Astrocyte of the spinal cord (primary cell): ENCODE measurements at regions not wholly inside any gene's neighbourhood (a gene's known extent, or its start where the extent isn't known, plus 50 kb on each side); places are given as distances from the start of the nearest gene placed in this dataset.
A peak's percentile ranks its signal among the peaks of the same experiment; 100 is the strongest.
"Not testable (repeated sequence)": the region's sequence is repeated elsewhere in the genome, so short reads cannot be mapped to it uniquely, and the experiment has no call there.

Experiments
- DNase-seq: peaks from one replicate; pipeline ENCODE4 v3.0.0; 2011; ENCODE audit warnings: low read depth, low spot score
- H3K4me3 ChIP-seq: 2 replicates; pipeline ENCODE4 v1.5.1; 2011; ENCODE audit warnings: low read depth, mild to moderate bottlenecking, low read length, moderate library complexity
- in situ Hi-C: cut with HindIII; loops from 2 replicates; pipeline ENCODE4 v1.10.0; 2017; ENCODE audit warnings: low sequenced_read_pairs
- TF ChIP-seq, protein P1 (sequence below): IDR thresholded peaks from 2 replicates; pipeline ENCODE4 v1.5.1; 2012; ENCODE audit warnings: low read depth, mild to moderate bottlenecking, low read length, inconsistent platforms

DNA sequence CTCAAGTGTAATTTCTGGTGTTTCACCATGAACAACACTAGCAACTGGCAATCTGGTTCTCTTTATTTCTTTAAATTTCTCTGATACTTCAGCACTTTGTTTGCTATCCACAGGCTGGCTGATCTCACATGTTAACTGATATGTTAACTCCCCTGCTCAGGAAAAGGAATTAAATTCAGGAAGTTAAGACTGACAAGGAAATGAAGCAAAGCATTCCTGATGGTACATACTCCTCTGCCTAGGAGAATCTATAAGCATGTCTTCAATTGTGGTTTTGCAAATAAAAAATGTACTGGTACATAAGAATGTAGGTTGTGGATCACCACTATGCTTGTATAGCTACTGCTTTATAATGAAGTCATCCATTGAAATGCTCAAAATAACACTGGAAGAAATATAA lies 1119.2 kb upstream of the INTU start:
- in situ Hi-C loops: no loop called here
- H3K4me3 ChIP-seq: no peak overlapping the region
- TF ChIP-seq, protein P1, sequence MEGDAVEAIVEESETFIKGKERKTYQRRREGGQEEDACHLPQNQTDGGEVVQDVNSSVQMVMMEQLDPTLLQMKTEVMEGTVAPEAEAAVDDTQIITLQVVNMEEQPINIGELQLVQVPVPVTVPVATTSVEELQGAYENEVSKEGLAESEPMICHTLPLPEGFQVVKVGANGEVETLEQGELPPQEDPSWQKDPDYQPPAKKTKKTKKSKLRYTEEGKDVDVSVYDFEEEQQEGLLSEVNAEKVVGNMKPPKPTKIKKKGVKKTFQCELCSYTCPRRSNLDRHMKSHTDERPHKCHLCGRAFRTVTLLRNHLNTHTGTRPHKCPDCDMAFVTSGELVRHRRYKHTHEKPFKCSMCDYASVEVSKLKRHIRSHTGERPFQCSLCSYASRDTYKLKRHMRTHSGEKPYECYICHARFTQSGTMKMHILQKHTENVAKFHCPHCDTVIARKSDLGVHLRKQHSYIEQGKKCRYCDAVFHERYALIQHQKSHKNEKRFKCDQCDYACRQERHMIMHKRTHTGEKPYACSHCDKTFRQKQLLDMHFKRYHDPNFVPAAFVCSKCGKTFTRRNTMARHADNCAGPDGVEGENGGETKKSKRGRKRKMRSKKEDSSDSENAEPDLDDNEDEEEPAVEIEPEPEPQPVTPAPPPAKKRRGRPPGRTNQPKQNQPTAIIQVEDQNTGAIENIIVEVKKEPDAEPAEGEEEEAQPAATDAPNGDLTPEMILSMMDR: no peak
- DNase-seq: no peak

DNA sequence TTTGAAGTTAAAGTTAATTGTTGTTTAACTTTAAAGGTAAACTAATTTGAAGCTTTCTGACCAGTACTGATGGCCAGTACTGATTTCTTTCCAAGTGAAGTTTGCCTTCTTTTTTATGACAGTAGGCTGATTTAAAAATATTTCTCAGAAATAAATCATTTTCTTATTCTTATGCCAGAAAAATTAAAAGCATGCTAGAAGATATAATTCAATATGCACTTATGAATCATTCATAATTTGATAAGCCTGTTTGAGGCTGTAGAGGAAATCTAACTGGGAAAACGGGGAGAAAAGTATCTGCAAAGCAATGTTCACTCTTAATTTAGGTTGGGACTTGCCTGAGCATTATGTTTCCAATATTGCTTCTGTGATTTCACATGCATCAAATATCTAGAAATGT lies 1112.0 kb upstream of the INTU start:
- in situ Hi-C loops: no loop called here
- TF ChIP-seq, protein P1: no peak
- no peak overlapping the region for H3K4me3 ChIP-seq
- no peak for DNase-seq

DNA sequence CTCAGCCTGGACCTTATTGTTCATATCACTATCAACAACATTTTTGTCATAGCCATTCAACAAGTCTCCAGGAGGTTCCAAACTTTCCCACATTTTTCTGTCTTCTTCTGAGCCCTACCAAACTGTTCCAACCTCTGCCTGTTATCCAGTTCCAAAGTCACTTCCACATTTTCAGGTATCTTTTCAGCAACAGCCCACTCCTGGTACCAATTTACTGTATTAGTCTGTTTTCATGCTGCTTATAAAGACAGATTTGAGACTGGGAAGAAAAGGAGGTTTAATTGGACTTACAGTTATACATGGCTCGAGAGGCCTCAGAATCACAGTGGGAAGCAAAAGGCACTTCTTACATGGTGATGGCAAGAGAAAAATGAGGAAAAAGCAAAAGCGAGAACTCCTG lies 1107.4 kb upstream of the INTU start:
- H3K4me3 ChIP-seq, DNase-seq, in situ Hi-C loops: not testable (repeated sequence)

DNA sequence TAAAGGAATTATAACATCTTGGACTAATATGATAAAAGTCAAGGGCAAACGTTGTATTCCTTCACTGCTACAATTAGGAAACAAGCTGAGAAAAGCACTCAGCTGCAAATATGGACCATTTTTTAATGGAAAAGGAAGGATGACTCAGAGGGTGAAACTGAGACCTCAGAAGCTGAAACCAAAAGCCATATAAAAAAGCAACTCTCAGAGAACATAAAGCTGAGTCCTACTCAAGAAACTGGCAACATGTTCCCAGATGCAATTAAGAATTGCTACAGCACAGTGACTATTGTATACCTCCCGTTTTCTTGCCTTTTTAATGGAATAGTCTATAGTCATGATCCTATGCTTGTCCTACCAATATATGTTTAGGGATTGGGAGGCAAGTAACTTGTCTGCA lies 1106.4 kb upstream of the INTU start:
- TF ChIP-seq, protein P1: no peak
- H3K4me3 ChIP-seq: no peak overlapping the region
- DNase-seq: no peak
- in situ Hi-C loops: no loop called here

DNA sequence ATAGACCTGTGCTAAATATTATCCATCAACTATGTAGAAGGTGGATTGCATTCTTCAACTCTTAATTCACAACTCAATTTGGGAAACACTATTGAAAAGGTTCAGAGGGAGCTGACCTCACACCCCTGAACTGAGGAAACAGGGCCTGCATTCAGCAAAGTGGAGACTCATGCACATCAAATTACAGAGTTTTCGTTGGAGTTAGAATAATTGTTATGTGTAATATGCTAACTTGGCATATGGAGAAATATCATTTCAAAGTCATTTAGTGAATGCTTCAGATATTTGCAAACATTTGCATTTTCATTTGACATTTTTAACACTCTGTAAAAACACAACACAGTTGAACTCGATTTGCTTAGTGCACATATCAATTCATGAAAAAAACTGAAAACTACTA lies 1102.8 kb upstream of the INTU start:
- H3K4me3 ChIP-seq: no peak overlapping the region
- TF ChIP-seq, protein P1: no peak
- in situ Hi-C loops: no loop called here
- DNase-seq: no peak

DNA sequence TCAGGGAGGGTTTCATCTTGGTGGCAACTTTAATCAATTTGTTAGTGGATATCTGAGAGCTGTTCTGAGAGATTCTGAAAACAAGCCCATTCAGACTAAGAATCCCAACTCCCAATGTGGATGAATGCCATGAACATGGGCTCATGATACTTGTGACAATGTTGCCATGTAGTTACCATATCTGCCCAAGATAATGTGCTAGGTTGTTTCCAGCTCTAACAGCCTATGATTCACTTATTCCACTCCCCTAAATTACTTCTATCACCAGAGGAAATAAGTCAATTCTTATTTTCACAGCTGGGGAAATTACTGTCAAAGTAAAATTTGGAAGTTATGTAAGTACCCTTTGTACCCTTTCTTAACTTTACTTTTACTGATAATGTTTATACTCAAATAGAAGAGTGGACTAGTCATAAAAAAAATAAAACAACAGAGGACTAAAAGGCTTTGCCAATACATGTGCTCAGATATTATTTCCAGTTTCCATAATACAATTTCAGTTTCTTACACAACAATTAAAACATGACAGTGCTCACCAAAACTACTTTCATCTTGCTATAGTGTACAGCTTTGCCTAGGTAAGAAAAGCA lies 1101.7 kb upstream of the INTU start:
- in situ Hi-C loops: no loop called here
- peak; percentile 43 for DNase-seq
- TF ChIP-seq, protein P1: no peak
- no peak overlapping the region for H3K4me3 ChIP-seq

DNA sequence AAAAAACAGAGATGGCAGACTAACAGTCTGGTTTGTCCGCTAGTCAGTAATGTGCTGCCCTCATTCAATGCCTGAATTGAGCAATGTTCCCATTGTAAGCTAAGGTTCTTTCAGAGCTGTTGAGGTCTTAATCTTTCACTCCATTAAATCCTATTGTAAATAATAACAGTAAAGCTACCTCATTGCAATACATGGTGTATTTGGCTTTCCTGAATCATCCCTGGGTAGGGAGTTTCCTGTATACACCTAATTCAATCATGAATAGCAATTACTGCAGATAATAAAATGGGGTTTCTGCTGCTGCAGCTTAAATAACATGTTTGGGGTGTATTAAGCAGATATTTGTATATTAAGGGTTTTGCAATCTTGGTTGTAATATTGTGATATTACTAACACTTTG lies 1100.2 kb upstream of the INTU start:
- in situ Hi-C loops: no loop called here
- H3K4me3 ChIP-seq: no peak overlapping the region
- DNase-seq: no peak
- TF ChIP-seq, protein P1: no peak
